Activated T-cell treated with anti-CD3 and anti-CD28 coated beads, Interleukin-2, amount 50 U/mL, for 4 hours (primary cell): ENCODE measurements at regions not wholly inside any gene's neighbourhood (a gene's known extent, or its start where the extent isn't known, plus 50 kb on each side); places are given as distances from the start of the nearest gene placed in this dataset.

Experiments
- ATAC-seq, 2 donors: fragments of 200-7000 bp; cut with Tn5 transposase; one replicate each; pipeline ENCODE4 v1.10.0; 2021
- DNase-seq: peaks from one replicate; pipeline ENCODE4 v3.0.0-alpha.2; 2020
- H3K27me3 Mint-ChIP-seq: one replicate; pipeline ENCODE4 v1.8.0; 2021; ENCODE audit warnings: low read depth, mixed read lengths
- H3K36me3 Mint-ChIP-seq: one replicate; pipeline ENCODE4 v1.8.0; 2022; ENCODE audit warnings: mixed read lengths; ENCODE audit not compliant: insufficient read depth
- H3K4me1 Mint-ChIP-seq: one replicate; pipeline ENCODE4 v1.8.0; 2021; ENCODE audit warnings: low read depth, mixed read lengths
- H3K4me3 Mint-ChIP-seq: one replicate; pipeline ENCODE4 v1.8.0; 2021; ENCODE audit warnings: mild to moderate bottlenecking, moderate library complexity, mixed read lengths
- H3K9me3 Mint-ChIP-seq: one replicate; pipeline ENCODE4 v1.8.0; 2021; ENCODE audit warnings: mixed read lengths

GRCh38 chr13:88042489-88042888 is 371.3 kb downstream of the SLITRK5 start:
- Mint-ChIP-seq H3K4me3 (no peak overlapping the region), H3K27me3 (no peaks in the 10 kb centered on the region), H3K9me3 (peaks cover 6% of the 10 kb centered on the region), H3K36me3 (no peaks in the 10 kb centered on the region), H3K4me1 (no peaks in the 10 kb centered on the region)
- ATAC-seq = no peak
- DNase-seq = no peak

GRCh38 chr13:88051746-88052482 is 380.7 kb downstream of the SLITRK5 start:
- Mint-ChIP-seq H3K27me3 (no peaks in the 10 kb centered on the region), H3K36me3 (no peaks in the 10 kb centered on the region), H3K9me3 (peaks cover 18% of the 10 kb centered on the region), H3K4me1 (no peaks in the 10 kb centered on the region), H3K4me3 (no peak overlapping the region)
- DNase-seq (no peak), ATAC-seq (no peak)

- Mint-ChIP-seq H3K4me1 (no peaks in the 10 kb centered on the region), H3K4me3 (no peak overlapping the region), H3K27me3 (no peaks in the 10 kb centered on the region), H3K36me3 (no peaks in the 10 kb centered on the region), H3K9me3 (peaks cover 6% of the 10 kb centered on the region)
- ATAC-seq (no peak), DNase-seq (no peak)
These were observed 392.6 kb downstream of the SLITRK5 start for GRCh38 chr13:88063741-88064140.

- Mint-ChIP-seq H3K4me3 (no peak overlapping the region), H3K9me3 (peaks cover 6% of the 10 kb centered on the region), H3K4me1 (no peaks in the 10 kb centered on the region), H3K36me3 (no peaks in the 10 kb centered on the region), H3K27me3 (no peaks in the 10 kb centered on the region)
- DNase-seq = no peak
- ATAC-seq = no peak
These were observed 395.7 kb downstream of the SLITRK5 start for GRCh38 chr13:88066847-88067246.

- ATAC-seq (no peak), DNase-seq (no peak)
- no peak overlapping the region for H3K4me3 Mint-ChIP-seq
- H3K27me3 Mint-ChIP-seq = no peaks in the 10 kb centered on the region
- H3K4me1 Mint-ChIP-seq = no peaks in the 10 kb centered on the region
- peaks cover 6% of the 10 kb centered on the region for H3K9me3 Mint-ChIP-seq
- H3K36me3 Mint-ChIP-seq = no peaks in the 10 kb centered on the region
These were observed 397.1 kb downstream of the SLITRK5 start for GRCh38 chr13:88068316-88068715.

- no peak overlapping the region for H3K4me3 Mint-ChIP-seq
- H3K27me3 Mint-ChIP-seq = no peaks in the 10 kb centered on the region
- no peaks in the 10 kb centered on the region for H3K36me3 Mint-ChIP-seq
- ATAC-seq = no peak
- H3K9me3 Mint-ChIP-seq = peaks cover 6% of the 10 kb centered on the region
- H3K4me1 Mint-ChIP-seq = no peaks in the 10 kb centered on the region
- DNase-seq = no peak
These were observed 397.8 kb downstream of the SLITRK5 start for GRCh38 chr13:88068975-88069374.

GRCh38 chr13:88071371-88071770 is 400.2 kb downstream of the SLITRK5 start:
- no peaks in the 10 kb centered on the region for H3K27me3 Mint-ChIP-seq
- H3K9me3 Mint-ChIP-seq = peaks cover 3% of the 10 kb centered on the region
- no peaks in the 10 kb centered on the region for H3K36me3 Mint-ChIP-seq
- H3K4me1 Mint-ChIP-seq = no peaks in the 10 kb centered on the region
- no peak for DNase-seq
- no peak for ATAC-seq
- H3K4me3 Mint-ChIP-seq = no peak overlapping the region

GRCh38 chr13:88074794-88075510 is 403.8 kb downstream of the SLITRK5 start:
- DNase-seq (no peak), ATAC-seq (no peak)
- H3K36me3 Mint-ChIP-seq = no peaks in the 10 kb centered on the region
- no peaks in the 10 kb centered on the region for H3K4me1 Mint-ChIP-seq
- no peak overlapping the region for H3K4me3 Mint-ChIP-seq
- no peaks in the 10 kb centered on the region for H3K27me3 Mint-ChIP-seq
- peaks cover 4% of the 10 kb centered on the region for H3K9me3 Mint-ChIP-seq

- no peak for DNase-seq
- no peaks in the 10 kb centered on the region for H3K36me3 Mint-ChIP-seq
- H3K9me3 Mint-ChIP-seq = peaks cover 8% of the 10 kb centered on the region
- no peak overlapping the region for H3K4me3 Mint-ChIP-seq
- H3K27me3 Mint-ChIP-seq = no peaks in the 10 kb centered on the region
- H3K4me1 Mint-ChIP-seq = no peaks in the 10 kb centered on the region
- ATAC-seq = no peak
These were observed 413.9 kb downstream of the SLITRK5 start for GRCh38 chr13:88085036-88085435.

- ATAC-seq = no peak
- H3K9me3 Mint-ChIP-seq = peaks cover 8% of the 10 kb centered on the region
- H3K4me3 Mint-ChIP-seq = no peak overlapping the region
- no peaks in the 10 kb centered on the region for H3K4me1 Mint-ChIP-seq
- no peaks in the 10 kb centered on the region for H3K36me3 Mint-ChIP-seq
- H3K27me3 Mint-ChIP-seq = no peaks in the 10 kb centered on the region
- no peak for DNase-seq
These were observed 415.4 kb downstream of the SLITRK5 start for GRCh38 chr13:88086577-88086976.

GRCh38 chr13:88097541-88097940 is 426.4 kb downstream of the SLITRK5 start:
- DNase-seq (no peak), ATAC-seq (no peak)
- Mint-ChIP-seq H3K27me3 (no peaks in the 10 kb centered on the region), H3K9me3 (peaks cover 13% of the 10 kb centered on the region), H3K4me1 (no peaks in the 10 kb centered on the region), H3K4me3 (no peak overlapping the region), H3K36me3 (no peaks in the 10 kb centered on the region)

- Mint-ChIP-seq H3K9me3 (peaks cover 11% of the 10 kb centered on the region), H3K4me3 (no peak overlapping the region), H3K36me3 (no peaks in the 10 kb centered on the region), H3K27me3 (no peaks in the 10 kb centered on the region), H3K4me1 (no peaks in the 10 kb centered on the region)
- DNase-seq (no peak), ATAC-seq (no peak)
These were observed 432.7 kb downstream of the SLITRK5 start for GRCh38 chr13:88103824-88104223.

GRCh38 chr13:88104576-88104975 is 433.4 kb downstream of the SLITRK5 start:
- Mint-ChIP-seq H3K36me3 (no peaks in the 10 kb centered on the region), H3K27me3 (no peaks in the 10 kb centered on the region), H3K4me1 (no peaks in the 10 kb centered on the region), H3K4me3 (no peak overlapping the region), H3K9me3 (peaks cover 11% of the 10 kb centered on the region)
- ATAC-seq (no peak), DNase-seq (no peak)

- H3K27me3 Mint-ChIP-seq = no peaks in the 10 kb centered on the region
- no peaks in the 10 kb centered on the region for H3K4me1 Mint-ChIP-seq
- no peaks in the 10 kb centered on the region for H3K36me3 Mint-ChIP-seq
- ATAC-seq = no peak
- peaks cover 5% of the 10 kb centered on the region for H3K9me3 Mint-ChIP-seq
- no peak for DNase-seq
- H3K4me3 Mint-ChIP-seq = no peak overlapping the region
These were observed 436.4 kb downstream of the SLITRK5 start for GRCh38 chr13:88107570-88107969.

- DNase-seq = no peak
- Mint-ChIP-seq H3K4me3 (no peak overlapping the region), H3K36me3 (no peaks in the 10 kb centered on the region), H3K4me1 (no peaks in the 10 kb centered on the region), H3K9me3 (no peaks in the 10 kb centered on the region), H3K27me3 (no peaks in the 10 kb centered on the region)
- no peak for ATAC-seq
These were observed 441.4 kb downstream of the SLITRK5 start for GRCh38 chr13:88112526-88112925.
